ENCODE measurements at regions not wholly inside any gene's neighbourhood (a gene's known extent, or its start where the extent isn't known, plus 50 kb on each side); places are given as distances from the start of the nearest gene placed in this dataset.
"Not testable (repeated sequence)": the region's sequence is repeated elsewhere in the genome, so short reads cannot be mapped to it uniquely, and the experiment has no call there.

- Histone ChIP-seq H3K4me3 (no peak overlapping the region), H3K9ac (ENCODE audit: insufficient read depth in 1 of 2, low read length in 2 of 2) (no peak overlapping the region), H3K27ac (ENCODE audit: low read depth in 1 of 2, low read length in 1 of 2) (no peak overlapping the region), H3K36me3 (ENCODE audit: control insufficient read depth in 4 of 4, insufficient read depth in 4 of 4, low read length in 4 of 4) (no peaks in the 10 kb centered on the region), H3K4me1 (ENCODE audit: control insufficient read depth in 5 of 5, insufficient read depth in 5 of 5, low read length in 5 of 5) (peaks cover 0 to 10% (median 4%) of the 10 kb centered on the region in 5 donors), H3K9me3 (ENCODE audit: control insufficient read depth in 4 of 4, insufficient read depth in 3 of 4, low read length in 3 of 4) (no peaks in the 10 kb centered on the region), H3K27me3 (ENCODE audit: control insufficient read depth in 3 of 3, insufficient read depth in 3 of 3, low read length in 2 of 3) (no peaks in the 10 kb centered on the region)
- TF ChIP-seq CTCF (IDR thresholded peaks at IDR 0.05; ENCODE audit: control extremely low read depth, extremely low read depth) = no peak
- 93 to 100% methylated on average over 2 of the region's 2 CpGs for whole genome bisulfite sequencing, 2 donors
- ATAC-seq (ENCODE audit: insufficient read depth, low FRiP score) = no peak
- DNase-seq = no peak
Measured at GRCh38 chr6:14520029-14520428, 402.5 kb downstream of the CD83 start.

DNA sequence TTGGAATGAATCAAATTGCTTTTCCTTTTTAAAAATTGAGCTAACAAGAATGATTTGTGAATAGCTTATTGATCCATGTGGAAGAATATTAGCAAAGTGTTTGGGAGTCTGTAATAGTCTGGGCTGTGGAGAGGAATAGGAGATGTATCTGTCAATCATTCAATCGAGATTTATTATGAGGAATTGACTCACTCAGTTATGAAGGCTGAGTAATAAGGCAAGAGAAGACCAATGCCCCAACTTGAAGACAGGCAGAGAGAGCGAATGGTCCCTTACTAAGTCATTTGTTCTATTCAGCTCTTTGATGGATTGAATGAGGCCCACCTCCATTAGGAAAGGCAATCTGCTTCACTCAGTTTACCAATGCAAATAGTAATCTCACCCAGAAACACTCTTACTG is 403.0 kb downstream of the CD83 start:
- WGBS, 2 donors = 90 to 98% methylated on average over 2 of the region's 2 CpGs
- Histone ChIP-seq H3K36me3 (ENCODE audit: control insufficient read depth in 4 of 4, insufficient read depth in 4 of 4, low read length in 4 of 4) (no peaks in the 10 kb centered on the region), H3K27me3 (ENCODE audit: control insufficient read depth in 3 of 3, insufficient read depth in 3 of 3, low read length in 2 of 3) (no peaks in the 10 kb centered on the region), H3K9ac (ENCODE audit: insufficient read depth in 1 of 2, low read length in 2 of 2) (no peak overlapping the region), H3K4me1 (ENCODE audit: control insufficient read depth in 5 of 5, insufficient read depth in 5 of 5, low read length in 5 of 5) (peaks cover 0 to 10% (median 4%) of the 10 kb centered on the region in 5 donors), H3K4me3 (no peak overlapping the region), H3K27ac (ENCODE audit: low read depth in 1 of 2, low read length in 1 of 2) (no peak overlapping the region), H3K9me3 (ENCODE audit: control insufficient read depth in 4 of 4, insufficient read depth in 3 of 4, low read length in 3 of 4) (no peaks in the 10 kb centered on the region)
- DNase-seq (no peak), ATAC-seq (ENCODE audit: insufficient read depth, low FRiP score) (no peak)
- no peak for TF ChIP-seq CTCF (IDR thresholded peaks at IDR 0.05; ENCODE audit: control extremely low read depth, extremely low read depth)

DNA sequence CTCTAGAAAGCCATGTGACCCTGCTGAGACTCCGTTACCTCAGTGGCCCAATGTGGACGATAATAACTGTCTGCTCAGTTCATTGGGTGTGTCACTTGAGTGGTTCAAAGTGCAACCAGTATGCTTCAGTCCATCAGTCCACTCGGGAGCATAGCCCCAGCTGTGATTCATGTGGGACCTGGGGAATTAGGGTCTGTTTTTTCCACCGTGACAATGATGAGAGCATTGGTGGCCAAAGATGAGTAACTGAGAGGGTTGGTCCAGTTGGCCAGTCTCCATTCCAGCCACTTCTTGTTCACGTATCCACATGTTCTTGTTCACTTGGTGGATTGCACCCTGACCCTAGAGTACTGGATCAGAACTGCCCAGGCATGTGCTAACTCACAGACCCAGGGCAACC is 403.6 kb downstream of the CD83 start:
- ATAC-seq (ENCODE audit: insufficient read depth, low FRiP score) = no peak
- TF ChIP-seq CTCF (IDR thresholded peaks at IDR 0.05; ENCODE audit: control extremely low read depth, extremely low read depth) = no peak

GRCh38 chr6:14521861-14522260 is 404.3 kb downstream of the CD83 start:
- not testable (repeated sequence) for H3K4me3 ChIP-seq; ATAC-seq (ENCODE audit: insufficient read depth, low FRiP score); H3K27me3 ChIP-seq (ENCODE audit: control insufficient read depth in 3 of 3, insufficient read depth in 3 of 3, low read length in 2 of 3); H3K27ac ChIP-seq (ENCODE audit: low read depth in 1 of 2, low read length in 1 of 2); DNase-seq; H3K9ac ChIP-seq (ENCODE audit: insufficient read depth in 1 of 2, low read length in 2 of 2); H3K36me3 ChIP-seq (ENCODE audit: control insufficient read depth in 4 of 4, insufficient read depth in 4 of 4, low read length in 4 of 4); H3K9me3 ChIP-seq (ENCODE audit: control insufficient read depth in 4 of 4, insufficient read depth in 3 of 4, low read length in 3 of 4); H3K4me1 ChIP-seq (ENCODE audit: control insufficient read depth in 5 of 5, insufficient read depth in 5 of 5, low read length in 5 of 5)
- 97% methylated on average over 11 of the region's 11 CpGs for WGBS, 2 donors

More for the DNA sequence above, 403.6 kb downstream of the CD83 start:
- H3K27me3 ChIP-seq (ENCODE audit: control insufficient read depth in 3 of 3, insufficient read depth in 3 of 3, low read length in 2 of 3) = no peaks in the 10 kb centered on the region
- H3K4me1 ChIP-seq (ENCODE audit: control insufficient read depth in 5 of 5, insufficient read depth in 5 of 5, low read length in 5 of 5) = peaks cover 0 to 10% (median 4%) of the 10 kb centered on the region in 5 donors
- no peak overlapping the region for H3K4me3 ChIP-seq
- 89 to 95% methylated on average over 5 of the region's 5 CpGs for WGBS, 2 donors
- H3K9ac ChIP-seq (ENCODE audit: insufficient read depth in 1 of 2, low read length in 2 of 2) = no peak overlapping the region
- H3K9me3 ChIP-seq (ENCODE audit: control insufficient read depth in 4 of 4, insufficient read depth in 3 of 4, low read length in 3 of 4) = no peaks in the 10 kb centered on the region
- no peak overlapping the region for H3K27ac ChIP-seq (ENCODE audit: low read depth in 1 of 2, low read length in 1 of 2)
- no peak for DNase-seq
- H3K36me3 ChIP-seq (ENCODE audit: control insufficient read depth in 4 of 4, insufficient read depth in 4 of 4, low read length in 4 of 4) = no peaks in the 10 kb centered on the region
